Tibial nerve (tissue), 4 donors: ENCODE measurements at regions not wholly inside any gene's neighbourhood (a gene's known extent, or its start where the extent isn't known, plus 50 kb on each side); places are given as distances from the start of the nearest gene placed in this dataset.

Experiments used
- DNase-seq, 2 donors: peaks; one replicate each; pipeline ENCODE4 v3.0.0-alpha.2; 2019; ENCODE audit warnings: low spot score in 2 of 2
- H3K27ac ChIP-seq, 4 donors: fragments of 200-600 bp; sonication (generic) in 3 of 4; one replicate each; pipeline ENCODE4 v1.5.1; 2017 to 2019; ENCODE audit warnings: mild to moderate bottlenecking in 1 of 4
- H3K27me3 ChIP-seq, 2 donors: fragments of 200-600 bp; sonication (generic) in 1 of 2; one replicate each; pipeline versions ENCODE4 v1.5.1 to v1.6.0; 2017 to 2019
- H3K36me3 ChIP-seq, 3 donors: fragments of 200-600 bp; sonication (generic); one replicate each; pipeline ENCODE4 v1.5.1; 2018 to 2019
- H3K4me1 ChIP-seq, 4 donors: fragments of 200-600 bp; sonication (generic) in 3 of 4; one replicate each; pipeline ENCODE4 v1.5.1; 2017 to 2019
- H3K4me3 ChIP-seq, 4 donors: fragments of 200-600 bp; sonication (generic) in 3 of 4; one replicate each; pipeline ENCODE4 v1.5.1; 2017 to 2019; ENCODE audit warnings: mild to moderate bottlenecking in 1 of 4, moderate library complexity in 1 of 4
- H3K9me3 ChIP-seq, 4 donors: fragments of 200-600 bp; sonication (generic) in 3 of 4; one replicate each; pipeline ENCODE4 v1.5.1; 2017 to 2019
- EP300 ChIP-seq, 2 donors: sonication (generic); formaldehyde crosslinking; IDR thresholded peaks; one replicate each; pipeline ENCODE4 v1.6.1; 2017; ENCODE audit warnings: antibody characterized with exemption in 2 of 2, mild to moderate bottlenecking in 1 of 2
- POLR2A ChIP-seq, 2 donors: fragments of 450-650 bp; IDR thresholded peaks; one replicate each; pipeline ENCODE4 v1.6.1; 2017; ENCODE audit warnings: antibody characterized with exemption in 2 of 2, mild to moderate bottlenecking in 2 of 2, moderate library complexity in 2 of 2
- WGBS, 2 donors: methylation state at CpG; one replicate each; pipeline ENCODE4 v1.1.5; 2018; 5-methylcytosine and 5-hydroxymethylcytosine counted together
- TF ChIP-seq, protein P1 (sequence below), 5 experiments: fragments of 200-600 bp in 3 of 5; fragments of 450-650 bp in 2 of 5; sonication (generic) in 3 of 5; IDR thresholded peaks; one replicate each; pipeline ENCODE4 v1.5.1; 2016 to 2019; ENCODE audit warnings: antibody characterized with exemption in 5 of 5, mild to moderate bottlenecking in 3 of 5, moderate library complexity in 2 of 5

DNA sequence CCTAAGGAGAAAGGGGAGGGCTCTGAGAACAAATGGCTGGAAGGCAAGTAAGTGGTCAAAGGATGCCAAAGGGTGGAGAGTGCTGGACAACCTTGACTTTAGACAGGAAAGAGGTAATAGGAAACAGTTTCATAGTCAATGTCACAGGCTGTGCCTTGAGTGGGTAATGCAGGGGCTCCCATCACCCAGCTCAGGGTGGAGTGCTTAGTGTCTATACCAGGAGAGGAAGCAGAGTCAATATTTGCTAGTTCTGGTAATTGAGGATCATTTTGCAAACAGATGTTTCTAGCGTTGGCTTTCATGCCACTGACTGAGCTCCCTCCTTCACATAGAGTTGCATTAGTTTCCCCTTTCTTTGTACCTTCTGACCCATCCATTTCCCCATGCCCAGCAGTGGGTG, 64.6 kb upstream of the KL start:
- Histone ChIP-seq H3K4me3 (no peak overlapping the region), H3K27ac (no peak overlapping the region), H3K4me1 (peaks cover 0 to 11% (median 0%) of the 10 kb centered on the region in 4 donors), H3K27me3 (no peaks in the 10 kb centered on the region), H3K36me3 (no peaks in the 10 kb centered on the region), H3K9me3 (peaks cover 0 to under 1% (median 0%) of the 10 kb centered on the region in 4 donors)
- no peak for DNase-seq
- 69 to 100% methylated on average over 1 of the region's 1 CpG for WGBS, 2 donors
- TF ChIP-seq POLR2A (IDR thresholded peaks at IDR 0.05): no peak
- TF ChIP-seq EP300 (IDR thresholded peaks at IDR 0.05): no peak
- TF ChIP-seq, protein P1, sequence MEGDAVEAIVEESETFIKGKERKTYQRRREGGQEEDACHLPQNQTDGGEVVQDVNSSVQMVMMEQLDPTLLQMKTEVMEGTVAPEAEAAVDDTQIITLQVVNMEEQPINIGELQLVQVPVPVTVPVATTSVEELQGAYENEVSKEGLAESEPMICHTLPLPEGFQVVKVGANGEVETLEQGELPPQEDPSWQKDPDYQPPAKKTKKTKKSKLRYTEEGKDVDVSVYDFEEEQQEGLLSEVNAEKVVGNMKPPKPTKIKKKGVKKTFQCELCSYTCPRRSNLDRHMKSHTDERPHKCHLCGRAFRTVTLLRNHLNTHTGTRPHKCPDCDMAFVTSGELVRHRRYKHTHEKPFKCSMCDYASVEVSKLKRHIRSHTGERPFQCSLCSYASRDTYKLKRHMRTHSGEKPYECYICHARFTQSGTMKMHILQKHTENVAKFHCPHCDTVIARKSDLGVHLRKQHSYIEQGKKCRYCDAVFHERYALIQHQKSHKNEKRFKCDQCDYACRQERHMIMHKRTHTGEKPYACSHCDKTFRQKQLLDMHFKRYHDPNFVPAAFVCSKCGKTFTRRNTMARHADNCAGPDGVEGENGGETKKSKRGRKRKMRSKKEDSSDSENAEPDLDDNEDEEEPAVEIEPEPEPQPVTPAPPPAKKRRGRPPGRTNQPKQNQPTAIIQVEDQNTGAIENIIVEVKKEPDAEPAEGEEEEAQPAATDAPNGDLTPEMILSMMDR (IDR thresholded peaks at IDR 0.05): no peak

DNA sequence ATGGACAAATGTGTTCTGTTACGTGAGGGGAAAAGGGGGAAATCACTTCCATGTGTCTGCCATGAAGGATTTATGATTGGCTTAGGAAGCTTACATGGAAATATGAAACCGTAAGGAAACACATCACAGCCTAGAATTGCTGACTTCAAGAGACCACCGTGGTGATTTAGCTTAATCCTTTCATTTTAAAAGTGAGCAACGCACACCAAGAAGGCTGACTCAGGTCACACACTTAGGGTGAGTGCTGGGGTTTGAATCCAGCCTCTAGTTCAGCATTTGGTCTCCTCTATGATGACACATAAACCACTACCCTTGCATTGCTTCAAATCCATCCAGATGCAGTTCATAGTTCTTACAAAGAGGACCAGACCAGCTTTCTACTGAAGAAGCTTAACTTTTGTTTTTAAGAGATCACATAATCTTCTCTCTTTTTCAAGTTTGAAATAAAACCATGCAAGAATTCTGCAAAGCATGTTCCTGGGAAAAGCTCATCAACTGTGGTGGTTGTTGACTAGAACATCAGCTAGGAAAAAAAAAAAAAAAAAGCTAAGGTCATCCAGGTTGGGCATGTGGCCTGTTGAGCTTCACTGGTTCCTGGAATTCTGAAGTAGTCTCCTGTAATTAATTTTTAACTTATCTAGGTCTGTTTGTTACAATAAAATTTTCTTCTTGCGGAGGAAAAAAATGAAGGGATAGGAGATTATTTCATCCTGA, 60.2 kb upstream of the KL start:
- no peak for DNase-seq
- H3K27me3 ChIP-seq: no peaks in the 10 kb centered on the region
- no peak overlapping the region for H3K27ac ChIP-seq
- no peak overlapping the region for H3K4me3 ChIP-seq
- H3K9me3 ChIP-seq: no peaks in the 10 kb centered on the region
- H3K36me3 ChIP-seq: no peaks in the 10 kb centered on the region
- peaks cover 0 to 12% (median 0%) of the 10 kb centered on the region in 4 donors for H3K4me1 ChIP-seq
- TF ChIP-seq POLR2A (IDR thresholded peaks at IDR 0.05): no peak
- TF ChIP-seq, protein P1 (IDR thresholded peaks at IDR 0.05): no peak
- TF ChIP-seq EP300 (IDR thresholded peaks at IDR 0.05): no peak
- WGBS, 2 donors: 84 to 87% methylated on average over 5 of the region's 5 CpGs

DNA sequence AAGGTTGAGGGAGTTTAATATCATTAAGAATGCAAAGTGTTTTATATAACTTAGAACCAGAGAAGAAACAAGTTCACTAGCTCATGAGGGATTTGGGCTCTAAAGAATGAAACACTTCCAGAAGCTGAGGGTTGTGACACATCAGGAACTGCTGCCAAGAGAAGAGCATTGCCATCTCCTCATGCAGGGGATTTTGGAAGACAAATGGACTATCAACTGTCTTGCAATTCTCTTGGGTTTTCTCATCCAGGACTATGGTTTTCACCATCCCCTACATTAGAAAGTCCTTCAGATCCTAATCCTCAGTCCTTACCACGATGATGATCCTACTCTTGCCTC, 59.7 kb upstream of the KL start:
- H3K27ac ChIP-seq: no peak overlapping the region
- no peaks in the 10 kb centered on the region for H3K9me3 ChIP-seq
- no peaks in the 10 kb centered on the region for H3K27me3 ChIP-seq
- H3K4me1 ChIP-seq: peaks cover 0 to 12% (median 0%) of the 10 kb centered on the region in 4 donors
- DNase-seq: no peak
- H3K4me3 ChIP-seq: no peak overlapping the region
- WGBS, 2 donors: 78 to 89% methylated on average over 1 of the region's 1 CpG
- no peaks in the 10 kb centered on the region for H3K36me3 ChIP-seq
- no peak for TF ChIP-seq POLR2A (IDR thresholded peaks at IDR 0.05)
- TF ChIP-seq, protein P1 (IDR thresholded peaks at IDR 0.05): no peak
- TF ChIP-seq EP300 (IDR thresholded peaks at IDR 0.05): no peak

DNA sequence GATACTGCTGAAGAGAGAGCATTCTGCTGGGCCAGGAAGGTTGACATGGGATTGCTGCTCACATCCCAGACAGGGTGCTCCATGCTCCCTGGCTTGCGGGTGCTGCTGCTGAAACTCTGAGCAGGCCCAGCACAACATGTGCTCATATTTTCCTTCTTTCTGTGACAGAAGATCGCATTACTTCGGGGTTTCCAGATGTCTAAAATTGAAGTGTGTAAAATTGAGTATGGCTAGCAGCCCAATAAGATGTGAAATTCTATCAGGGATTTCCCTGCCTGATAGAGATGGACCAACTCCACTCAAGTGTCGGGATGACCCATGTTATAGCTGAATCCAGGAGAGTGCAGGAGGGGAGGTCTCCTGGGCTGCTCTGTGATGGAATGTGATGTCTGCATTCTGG, 55.6 kb upstream of the KL start:
- TF ChIP-seq EP300 (IDR thresholded peaks at IDR 0.05) (no peak), POLR2A (IDR thresholded peaks at IDR 0.05) (no peak)
- TF ChIP-seq, protein P1 (IDR thresholded peaks at IDR 0.05): no peak

DNA sequence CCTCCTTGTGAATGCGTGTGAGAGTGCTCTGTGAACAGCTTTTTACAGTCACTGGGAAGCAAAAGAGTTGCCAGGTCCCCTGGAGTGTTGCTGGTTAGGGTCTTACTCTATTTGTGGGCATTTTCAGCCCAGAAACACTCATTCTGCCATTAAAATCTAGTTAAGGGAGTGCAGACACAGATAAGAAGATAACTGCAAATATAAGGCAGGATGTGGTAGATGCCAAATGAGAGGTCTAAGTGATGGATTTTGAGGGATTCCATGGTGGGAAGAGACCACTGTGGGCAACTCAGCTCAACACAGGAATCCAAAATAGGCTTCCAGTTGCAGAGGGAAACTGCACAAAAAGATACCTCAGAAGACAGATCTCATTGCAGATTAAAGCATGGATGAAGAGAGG, 54.5 kb upstream of the KL start:
- H3K4me3 ChIP-seq: no peak overlapping the region
- H3K4me1 ChIP-seq: no peaks in the 10 kb centered on the region
- no peaks in the 10 kb centered on the region for H3K9me3 ChIP-seq
- no peak for DNase-seq
- no peaks in the 10 kb centered on the region for H3K27me3 ChIP-seq
- no peaks in the 10 kb centered on the region for H3K36me3 ChIP-seq
- WGBS, 2 donors: 93 to 97% methylated on average over 1 of the region's 1 CpG
- TF ChIP-seq POLR2A (IDR thresholded peaks at IDR 0.05): no peak
- TF ChIP-seq EP300 (IDR thresholded peaks at IDR 0.05): no peak
- TF ChIP-seq, protein P1 (IDR thresholded peaks at IDR 0.05): no peak
- no peak overlapping the region for H3K27ac ChIP-seq

More for the DNA sequence above, 55.6 kb upstream of the KL start:
- no peak overlapping the region for H3K27ac ChIP-seq
- no peak for DNase-seq
- H3K9me3 ChIP-seq: no peaks in the 10 kb centered on the region
- no peaks in the 10 kb centered on the region for H3K36me3 ChIP-seq
- WGBS, 2 donors: 85 to 87% methylated on average over 4 of the region's 4 CpGs
- peaks cover 0 to 10% (median 0%) of the 10 kb centered on the region in 4 donors for H3K4me1 ChIP-seq
- H3K4me3 ChIP-seq: no peak overlapping the region
- H3K27me3 ChIP-seq: no peaks in the 10 kb centered on the region
